LNCAP (cell line): ENCODE measurements at regions not wholly inside any gene's neighbourhood (a gene's known extent, or its start where the extent isn't known, plus 50 kb on each side); places are given as distances from the start of the nearest gene placed in this dataset.

Experiments
- CTCF ChIP-seq: fragments of 450-650 bp; IDR thresholded peaks from 2 replicates; pipeline ENCODE4 v1.5.1; 2017; ENCODE audit warnings: mild to moderate bottlenecking

- no peak for TF ChIP-seq CTCF
Measured at GRCh38 chr14:98614741-98615140, 657.3 kb downstream of the BCL11B start.

GRCh38 chr14:98622208-98623051 lies 649.6 kb downstream of the BCL11B start:
- TF ChIP-seq CTCF, result no peak

- no peak for TF ChIP-seq CTCF
Measured at GRCh38 chr14:98623788-98624415, 648.1 kb downstream of the BCL11B start.

- no peak for TF ChIP-seq CTCF
Measured at GRCh38 chr14:98633380-98633779, 638.6 kb downstream of the BCL11B start.

GRCh38 chr14:98634043-98634820 lies 637.8 kb downstream of the BCL11B start:
- TF ChIP-seq CTCF, result no peak

GRCh38 chr14:98638366-98638765 lies 633.6 kb downstream of the BCL11B start:
- no peak for TF ChIP-seq CTCF

GRCh38 chr14:98647754-98648153 lies 624.2 kb downstream of the BCL11B start:
- TF ChIP-seq CTCF, result no peak
